Activated CD8-positive, alpha-beta memory T cell treated with anti-CD3 and anti-CD28 coated beads for 48 hours (primary cell): ENCODE measurements at regions not wholly inside any gene's neighbourhood (a gene's known extent, or its start where the extent isn't known, plus 50 kb on each side); places are given as distances from the start of the nearest gene placed in this dataset.

Source experiments
- DNase-seq, 3 experiments: peaks; one replicate each; pipeline ENCODE4 v3.0.0-alpha.2; 2020; ENCODE audit warnings: low read depth in 2 of 3, low spot score in 2 of 3

- DNase-seq: no peak
Measured at GRCh38 chr10:130848855-130849254, 462.7 kb downstream of the TCERG1L start.

- no peak for DNase-seq
Measured at GRCh38 chr10:130854151-130854550, 457.4 kb downstream of the TCERG1L start.

GRCh38 chr10:130857631-130858295, 453.8 kb downstream of the TCERG1L start:
- no peak for DNase-seq

- DNase-seq: no peak
Measured at GRCh38 chr10:130858626-130859025, 452.9 kb downstream of the TCERG1L start.

- no peak for DNase-seq
Measured at GRCh38 chr10:130859427-130859826, 452.1 kb downstream of the TCERG1L start.

- DNase-seq: no peak
Measured at GRCh38 chr10:130862122-130862521, 449.4 kb downstream of the TCERG1L start.

- DNase-seq: no peak
Measured at GRCh38 chr10:130862626-130863025, 448.9 kb downstream of the TCERG1L start.

- DNase-seq: no peak
Measured at GRCh38 chr10:130863044-130863443, 448.5 kb downstream of the TCERG1L start.

- no peak for DNase-seq
Measured at GRCh38 chr10:130864961-130865818, 446.3 kb downstream of the TCERG1L start.

GRCh38 chr10:130866857-130867256, 444.7 kb downstream of the TCERG1L start:
- no peak for DNase-seq

GRCh38 chr10:130867446-130868194, 443.9 kb downstream of the TCERG1L start:
- DNase-seq: no peak

GRCh38 chr10:130869179-130869841, 442.2 kb downstream of the TCERG1L start:
- no peak for DNase-seq

- DNase-seq: no peak
Measured at GRCh38 chr10:130871406-130871805, 440.1 kb downstream of the TCERG1L start.

GRCh38 chr10:130873636-130874035, 437.9 kb downstream of the TCERG1L start:
- no peak for DNase-seq

- DNase-seq: no peak
Measured at GRCh38 chr10:130875116-130875515, 436.4 kb downstream of the TCERG1L start.

GRCh38 chr10:130875897-130876472, 435.5 kb downstream of the TCERG1L start:
- no peak for DNase-seq

- no peak for DNase-seq
Measured at GRCh38 chr10:130877126-130877525, 434.4 kb downstream of the TCERG1L start.

- no peak for DNase-seq
Measured at GRCh38 chr10:130878131-130878530, 433.4 kb downstream of the TCERG1L start.

GRCh38 chr10:130882906-130883305, 428.6 kb downstream of the TCERG1L start:
- no peak for DNase-seq

GRCh38 chr10:130884456-130884855, 427.1 kb downstream of the TCERG1L start:
- DNase-seq: no peak
